ENCODE measurements at regions not wholly inside any gene's neighbourhood (a gene's known extent, or its start where the extent isn't known, plus 50 kb on each side); places are given as distances from the start of the nearest gene placed in this dataset.
A peak's percentile ranks its signal among the peaks of the same experiment; 100 is the strongest.

DNA sequence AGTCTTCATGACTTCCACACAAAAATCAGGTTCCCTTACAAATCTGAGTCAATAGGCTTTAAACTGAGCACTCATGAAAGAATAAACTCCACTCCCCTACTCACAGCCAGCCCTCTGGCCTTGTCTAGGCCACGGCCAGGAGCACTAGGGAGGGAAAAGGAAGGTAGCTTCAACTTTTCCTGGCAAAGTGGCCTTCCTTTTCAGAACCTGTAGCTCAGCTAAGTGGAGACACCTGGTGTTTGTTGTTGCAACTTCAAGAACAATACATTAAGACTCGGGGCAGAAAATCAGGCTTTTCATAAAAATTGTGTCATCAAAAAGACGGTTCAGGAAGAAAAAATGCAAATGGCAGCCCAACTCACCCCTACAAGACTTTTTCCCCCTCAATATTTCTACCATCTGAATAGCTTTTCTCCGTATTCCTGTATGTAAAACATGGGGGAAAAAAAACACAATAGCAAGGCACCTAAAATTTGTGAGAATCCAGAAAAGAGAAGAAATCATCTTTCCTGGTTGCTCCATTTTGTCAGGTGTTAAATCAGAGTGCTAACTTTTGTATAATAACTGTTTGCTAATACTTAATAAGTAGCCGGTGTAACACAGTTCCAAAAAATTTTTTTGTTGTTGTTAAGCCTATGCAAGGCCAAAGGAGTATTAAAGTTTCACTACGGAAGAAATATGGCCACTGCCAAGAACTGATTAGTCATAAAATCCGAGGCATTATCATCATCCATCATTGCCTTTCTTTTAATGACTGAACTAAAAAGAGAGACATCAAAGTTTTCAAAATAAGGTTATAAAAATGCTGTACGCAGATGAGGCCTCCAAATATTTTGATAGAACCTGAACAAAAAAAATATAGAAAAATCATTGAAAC, 66.2 kb upstream of the ARID5B start:
- ATAC-seq, result peak in 3 of 4 donors; percentile 57 to 66 (median 58)
- 60% methylated on average over 8 of the region's 8 CpGs for WGBS (ENCODE audit: insufficient coverage, low coverage, low lambda C conversion rate, missing lambda C conversion rate)
- no peak for DNase-seq
- H3K4me1 ChIP-seq, result no peaks in the 10 kb centered on the region
- H3K27ac ChIP-seq, result peak overlapping the region in 1 of 3 donors; percentile 14
- TF ChIP-seq, protein P1, sequence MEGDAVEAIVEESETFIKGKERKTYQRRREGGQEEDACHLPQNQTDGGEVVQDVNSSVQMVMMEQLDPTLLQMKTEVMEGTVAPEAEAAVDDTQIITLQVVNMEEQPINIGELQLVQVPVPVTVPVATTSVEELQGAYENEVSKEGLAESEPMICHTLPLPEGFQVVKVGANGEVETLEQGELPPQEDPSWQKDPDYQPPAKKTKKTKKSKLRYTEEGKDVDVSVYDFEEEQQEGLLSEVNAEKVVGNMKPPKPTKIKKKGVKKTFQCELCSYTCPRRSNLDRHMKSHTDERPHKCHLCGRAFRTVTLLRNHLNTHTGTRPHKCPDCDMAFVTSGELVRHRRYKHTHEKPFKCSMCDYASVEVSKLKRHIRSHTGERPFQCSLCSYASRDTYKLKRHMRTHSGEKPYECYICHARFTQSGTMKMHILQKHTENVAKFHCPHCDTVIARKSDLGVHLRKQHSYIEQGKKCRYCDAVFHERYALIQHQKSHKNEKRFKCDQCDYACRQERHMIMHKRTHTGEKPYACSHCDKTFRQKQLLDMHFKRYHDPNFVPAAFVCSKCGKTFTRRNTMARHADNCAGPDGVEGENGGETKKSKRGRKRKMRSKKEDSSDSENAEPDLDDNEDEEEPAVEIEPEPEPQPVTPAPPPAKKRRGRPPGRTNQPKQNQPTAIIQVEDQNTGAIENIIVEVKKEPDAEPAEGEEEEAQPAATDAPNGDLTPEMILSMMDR (IDR thresholded peaks at IDR 0.05), result peak; percentile 27 to 46 (median 32)
- no peak for TF ChIP-seq POLR2A (IDR thresholded peaks at IDR 0.05)
- intact Hi-C loops (cut with DNase I), result no loop called here
- no peaks in the 10 kb centered on the region for H3K36me3 ChIP-seq
- no peaks in the 10 kb centered on the region for H3K9me3 ChIP-seq
- H3K4me3 ChIP-seq, result no peak overlapping the region
- H3K27me3 ChIP-seq, result no peaks in the 10 kb centered on the region

DNA sequence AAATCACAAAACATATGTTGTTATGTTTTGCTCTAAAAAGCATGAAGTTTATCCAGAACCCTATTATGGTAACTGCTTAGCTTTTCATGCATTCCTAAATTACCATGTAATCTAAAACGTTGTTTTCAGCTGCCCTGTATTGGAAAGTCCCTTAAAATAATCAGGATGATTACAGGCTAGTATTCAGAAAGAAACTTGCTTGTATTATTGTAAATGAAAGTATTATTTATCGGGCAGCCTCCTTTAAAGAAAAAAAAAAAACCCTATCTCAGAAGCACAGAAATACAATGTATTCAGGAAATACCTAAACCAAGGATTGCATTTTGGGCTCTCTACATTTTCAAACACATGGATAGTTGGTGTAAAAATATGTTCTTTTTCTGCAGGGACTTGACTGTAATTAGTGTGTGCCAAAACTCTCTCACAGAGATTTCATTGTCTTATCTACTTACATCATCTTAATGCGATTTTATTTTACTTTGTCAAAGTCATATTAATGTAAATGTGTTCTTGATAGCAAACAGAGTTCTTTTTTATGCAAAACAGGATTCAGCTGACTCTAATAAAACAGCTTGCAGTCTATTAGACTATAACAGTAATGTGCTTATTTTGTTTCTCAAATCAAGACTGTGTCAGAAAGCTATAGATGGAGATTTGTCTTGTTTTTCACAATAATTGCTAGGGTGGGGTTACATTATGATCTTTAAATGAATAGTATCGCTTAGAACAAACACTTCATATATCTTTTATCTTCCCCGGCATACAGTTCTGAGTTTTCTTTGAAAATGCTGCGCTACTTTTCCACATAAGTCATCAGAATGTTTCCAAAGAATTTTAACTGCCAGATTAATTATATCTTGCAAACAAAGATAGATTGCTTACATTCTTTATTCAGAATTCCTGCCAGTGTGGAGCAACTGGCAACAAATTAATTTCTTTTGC, 65.3 kb upstream of the ARID5B start:
- no peak for ATAC-seq
- peak overlapping the region in 1 of 3 donors; percentile 14 for H3K27ac ChIP-seq
- no peaks in the 10 kb centered on the region for H3K4me1 ChIP-seq
- no peaks in the 10 kb centered on the region for H3K27me3 ChIP-seq
- no peak for TF ChIP-seq POLR2A (IDR thresholded peaks at IDR 0.05)
- TF ChIP-seq, protein P1 (IDR thresholded peaks at IDR 0.05), result no peak
- intact Hi-C loops (cut with DNase I), result no loop called here
- no peak for DNase-seq
- H3K36me3 ChIP-seq, result no peaks in the 10 kb centered on the region
- no peak overlapping the region for H3K4me3 ChIP-seq
- no peaks in the 10 kb centered on the region for H3K9me3 ChIP-seq
- 52% methylated on average over 6 of the region's 6 CpGs for WGBS (ENCODE audit: insufficient coverage, low coverage, low lambda C conversion rate, missing lambda C conversion rate)

DNA sequence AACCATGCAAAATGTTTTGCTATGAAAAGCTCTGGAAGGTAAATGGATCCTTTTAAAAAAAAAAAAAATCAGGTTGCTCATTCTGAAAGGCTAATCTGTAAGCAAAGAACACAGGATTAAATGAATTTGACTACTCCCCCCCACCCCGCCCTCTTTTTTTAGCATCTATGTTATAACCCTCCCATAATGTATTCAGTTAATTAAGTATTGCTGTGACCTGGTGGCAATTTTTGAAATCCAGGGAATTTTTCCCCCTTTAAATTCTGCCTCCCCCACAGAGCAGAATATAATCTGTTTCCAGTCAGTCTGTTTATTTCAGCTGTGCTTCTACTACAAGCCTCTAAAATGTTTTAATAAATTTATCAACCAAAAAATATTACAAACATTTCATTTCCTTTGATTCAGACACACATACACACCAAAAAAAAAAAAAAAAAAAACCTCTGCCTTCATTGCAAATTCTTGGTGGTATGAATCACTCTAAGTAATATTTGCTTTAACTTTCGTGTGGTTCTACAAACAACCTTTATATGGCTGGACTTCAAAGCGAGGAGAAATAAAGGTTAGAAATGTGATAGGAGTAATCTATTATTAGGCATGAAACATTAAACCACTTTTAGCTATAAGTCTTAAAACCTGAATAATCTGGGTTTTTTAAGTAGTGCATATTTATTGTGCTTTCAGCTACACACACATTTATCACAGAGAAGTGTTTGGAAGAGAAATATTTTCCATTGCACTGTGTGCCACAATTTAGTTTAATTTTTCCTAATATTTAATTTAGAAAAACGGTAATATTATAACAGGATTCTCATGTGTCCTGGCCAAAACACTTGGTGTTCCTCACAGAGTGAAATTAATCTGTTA, 64.4 kb upstream of the ARID5B start:
- 21% methylated on average over 4 of the region's 4 CpGs for WGBS (ENCODE audit: insufficient coverage, low coverage, low lambda C conversion rate, missing lambda C conversion rate)
- no peak overlapping the region for H3K4me3 ChIP-seq
- intact Hi-C loops (cut with DNase I), result no loop called here
- TF ChIP-seq, protein P1 (IDR thresholded peaks at IDR 0.05), result no peak
- no peak for TF ChIP-seq POLR2A (IDR thresholded peaks at IDR 0.05)
- DNase-seq (no peak), ATAC-seq (peak; percentile 30 to 88 (median 48))
- H3K36me3 ChIP-seq, result no peaks in the 10 kb centered on the region
- H3K27ac ChIP-seq, result no peak overlapping the region
- no peaks in the 10 kb centered on the region for H3K9me3 ChIP-seq
- H3K4me1 ChIP-seq, result no peaks in the 10 kb centered on the region
- no peaks in the 10 kb centered on the region for H3K27me3 ChIP-seq

DNA sequence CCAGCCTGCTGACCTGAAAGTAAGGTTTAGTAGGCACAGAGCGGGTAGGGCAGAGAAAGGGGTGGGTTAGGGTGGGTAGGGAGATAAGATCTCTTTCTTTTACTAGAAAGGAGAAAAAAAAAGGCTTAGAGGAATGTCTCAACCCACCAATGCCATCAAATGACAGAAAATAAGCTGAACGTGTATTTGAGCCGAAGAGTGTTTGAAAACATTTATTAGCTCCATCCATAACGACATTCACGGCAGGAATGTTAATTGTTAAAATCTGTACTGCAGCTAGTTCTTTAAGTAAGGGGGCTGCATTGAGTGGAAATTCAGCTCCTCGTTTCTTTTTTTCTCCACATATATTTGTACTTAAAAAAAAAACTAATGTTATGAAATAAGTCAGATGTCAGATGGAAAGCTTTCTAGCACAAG, 63.7 kb upstream of the ARID5B start:
- 43% methylated on average over 6 of the region's 6 CpGs for WGBS (ENCODE audit: insufficient coverage, low coverage, low lambda C conversion rate, missing lambda C conversion rate)
- Histone ChIP-seq H3K27me3 (no peaks in the 10 kb centered on the region), H3K36me3 (no peaks in the 10 kb centered on the region), H3K27ac (no peak overlapping the region), H3K4me3 (no peak overlapping the region), H3K9me3 (no peaks in the 10 kb centered on the region), H3K4me1 (no peaks in the 10 kb centered on the region)
- DNase-seq, result no peak
- intact Hi-C loops (cut with DNase I), result no loop called here
- no peak for TF ChIP-seq POLR2A (IDR thresholded peaks at IDR 0.05)
- TF ChIP-seq, protein P1 (IDR thresholded peaks at IDR 0.05), result no peak
- ATAC-seq, result no peak

Measured in right lobe of liver (tissue), 6 donors.